Coronary artery (tissue), 2 donors: ENCODE measurements at regions not wholly inside any gene's neighbourhood (a gene's known extent, or its start where the extent isn't known, plus 50 kb on each side); places are given as distances from the start of the nearest gene placed in this dataset.

Experiments
- DNase-seq: peaks from one replicate; pipeline ENCODE4 v3.0.0-alpha.2; 2017; ENCODE audit warnings: low spot score
- H3K27ac ChIP-seq, 2 donors: fragments of 200-600 bp; sonication (generic); one replicate each; pipeline ENCODE4 v1.5.1; 2016 to 2019
- H3K4me3 ChIP-seq: fragments of 200-600 bp; sonication (generic); 2 replicates; pipeline ENCODE4 v1.5.1; 2016; ENCODE audit warnings: mild to moderate bottlenecking, moderate library complexity
- TF ChIP-seq, protein P1 (sequence below): fragments of 200-600 bp; sonication (generic); IDR thresholded peaks from one replicate; pipeline ENCODE4 v1.5.1; 2019; ENCODE audit warnings: antibody characterized with exemption

DNA sequence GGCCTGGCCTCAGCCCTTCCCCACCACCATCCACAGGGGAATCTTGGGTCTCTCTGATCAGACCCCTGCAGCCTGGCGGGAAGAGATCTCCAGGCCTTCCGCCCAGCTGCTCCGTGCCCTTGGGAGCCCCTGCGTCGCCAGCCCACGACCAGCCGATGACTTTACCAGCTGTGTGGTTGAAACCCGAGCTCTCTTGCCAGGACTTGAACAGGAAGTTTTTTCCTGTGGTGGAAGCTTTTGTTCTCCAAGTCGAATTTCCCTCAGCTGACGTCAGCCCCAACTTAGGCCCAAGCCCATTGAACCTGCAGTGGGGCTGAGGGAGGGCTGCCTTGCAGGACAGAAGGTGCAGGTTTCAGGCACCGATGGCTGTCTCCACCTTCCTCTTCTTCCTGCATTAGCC is 51.7 kb upstream of the SMAD3 start:
- TF ChIP-seq, protein P1, sequence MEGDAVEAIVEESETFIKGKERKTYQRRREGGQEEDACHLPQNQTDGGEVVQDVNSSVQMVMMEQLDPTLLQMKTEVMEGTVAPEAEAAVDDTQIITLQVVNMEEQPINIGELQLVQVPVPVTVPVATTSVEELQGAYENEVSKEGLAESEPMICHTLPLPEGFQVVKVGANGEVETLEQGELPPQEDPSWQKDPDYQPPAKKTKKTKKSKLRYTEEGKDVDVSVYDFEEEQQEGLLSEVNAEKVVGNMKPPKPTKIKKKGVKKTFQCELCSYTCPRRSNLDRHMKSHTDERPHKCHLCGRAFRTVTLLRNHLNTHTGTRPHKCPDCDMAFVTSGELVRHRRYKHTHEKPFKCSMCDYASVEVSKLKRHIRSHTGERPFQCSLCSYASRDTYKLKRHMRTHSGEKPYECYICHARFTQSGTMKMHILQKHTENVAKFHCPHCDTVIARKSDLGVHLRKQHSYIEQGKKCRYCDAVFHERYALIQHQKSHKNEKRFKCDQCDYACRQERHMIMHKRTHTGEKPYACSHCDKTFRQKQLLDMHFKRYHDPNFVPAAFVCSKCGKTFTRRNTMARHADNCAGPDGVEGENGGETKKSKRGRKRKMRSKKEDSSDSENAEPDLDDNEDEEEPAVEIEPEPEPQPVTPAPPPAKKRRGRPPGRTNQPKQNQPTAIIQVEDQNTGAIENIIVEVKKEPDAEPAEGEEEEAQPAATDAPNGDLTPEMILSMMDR: no peak
- no peak overlapping the region for H3K4me3 ChIP-seq
- no peak for DNase-seq
- peak overlapping the region in 1 of 2 donors; percentile 2 for H3K27ac ChIP-seq
